AG09319 (cell line): ENCODE measurements at regions not wholly inside any gene's neighbourhood (a gene's known extent, or its start where the extent isn't known, plus 50 kb on each side); places are given as distances from the start of the nearest gene placed in this dataset.

Experiments
- DNase-seq: peaks from one replicate; pipeline ENCODE4 v3.0.0-alpha.2; 2010; ENCODE audit warnings: low read depth; ENCODE audit errors: extremely low read depth
- CTCF ChIP-seq: IDR thresholded peaks from 2 replicates; pipeline ENCODE4 v1.5.1; 2011; ENCODE audit warnings: low read depth, mild to moderate bottlenecking, inconsistent platforms, low read length, moderate library complexity

GRCh38 chr6:91812596-91813274 is 1225.9 kb upstream of the MAP3K7 start:
- no peak for TF ChIP-seq CTCF
- DNase-seq: no peak

- DNase-seq: no peak
- no peak for TF ChIP-seq CTCF
These were observed 1218.1 kb upstream of the MAP3K7 start for GRCh38 chr6:91804981-91805380.

DNA sequence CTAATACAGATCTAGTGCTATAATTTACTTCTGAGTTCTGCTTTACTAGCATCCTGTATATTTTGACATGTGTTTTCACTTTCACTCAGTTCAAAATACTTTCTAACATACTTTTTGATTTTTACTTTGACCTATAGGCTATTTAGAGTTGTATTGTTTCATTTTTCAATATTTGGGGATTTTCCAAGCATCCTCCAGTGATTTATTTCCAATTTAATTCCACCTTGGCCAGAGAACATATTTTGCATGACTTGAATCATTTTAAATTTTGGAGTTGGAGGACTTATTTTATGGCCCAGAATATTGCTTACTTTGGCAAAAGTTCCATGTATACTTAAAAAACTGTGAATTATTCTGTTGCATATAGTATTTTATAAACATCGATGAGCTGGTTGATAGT is 1215.6 kb upstream of the MAP3K7 start:
- DNase-seq: no peak
- TF ChIP-seq CTCF: no peak

- DNase-seq: no peak
- TF ChIP-seq CTCF: no peak
These were observed 1209.7 kb upstream of the MAP3K7 start for GRCh38 chr6:91796603-91797002.

GRCh38 chr6:91788501-91788900 is 1201.6 kb upstream of the MAP3K7 start:
- no peak for TF ChIP-seq CTCF
- DNase-seq: no peak

DNA sequence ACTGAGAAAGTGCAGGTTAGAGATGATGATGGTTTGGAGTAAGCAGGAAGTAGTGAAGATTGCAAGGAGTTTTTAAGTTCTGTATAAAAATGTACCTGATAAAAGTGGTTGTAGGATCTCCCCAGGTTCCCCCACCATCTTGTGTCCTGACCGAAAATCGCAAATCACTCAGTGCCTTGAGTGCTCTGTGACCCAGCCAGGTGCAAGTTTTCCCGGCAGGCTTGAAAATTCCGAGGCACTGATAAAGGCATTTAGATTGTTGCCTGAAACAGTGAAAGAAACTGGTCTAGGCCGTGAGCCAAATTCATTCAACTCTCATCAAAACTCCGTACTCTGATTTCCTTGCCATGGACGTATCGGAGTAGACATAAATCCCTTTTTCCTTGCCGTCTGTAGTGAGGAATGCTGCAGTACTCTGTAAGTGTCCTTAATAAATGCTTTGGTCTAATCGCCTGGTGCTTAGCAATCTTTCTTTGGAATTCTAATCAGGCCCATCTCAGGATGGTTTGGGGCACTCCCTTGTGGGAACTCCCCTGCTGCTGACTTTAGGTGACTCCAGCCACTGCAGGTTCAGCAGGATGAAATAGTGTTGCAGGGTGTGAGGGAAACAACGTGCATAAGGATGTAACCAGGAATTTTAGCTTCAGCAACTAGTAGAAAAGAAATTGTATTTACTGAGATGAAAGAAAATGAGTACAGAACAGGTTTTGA is 1199.8 kb upstream of the MAP3K7 start:
- no peak for TF ChIP-seq CTCF
- DNase-seq: no peak

DNA sequence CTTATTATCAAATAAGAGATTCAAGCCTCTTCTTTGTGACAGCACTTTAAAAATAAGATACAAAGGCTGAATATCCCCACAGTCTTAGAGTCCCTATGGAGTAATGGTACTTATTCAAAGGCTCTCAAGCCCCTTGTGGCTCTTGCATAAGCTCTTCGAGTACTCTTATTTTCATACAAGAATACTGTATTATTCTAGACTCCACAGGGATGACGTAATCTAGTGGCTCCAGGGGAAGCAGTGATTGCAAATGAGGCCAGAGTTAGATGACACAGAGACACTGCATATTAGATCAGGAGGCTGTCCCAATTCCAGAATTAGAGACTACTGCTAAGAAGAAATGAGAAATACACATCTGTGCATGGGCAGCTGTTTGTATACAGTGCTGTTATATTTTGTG is 1195.9 kb upstream of the MAP3K7 start:
- TF ChIP-seq CTCF: no peak
- DNase-seq: no peak
